PC-3 (cell line): ENCODE measurements at regions not wholly inside any gene's neighbourhood (a gene's known extent, or its start where the extent isn't known, plus 50 kb on each side); places are given as distances from the start of the nearest gene placed in this dataset.

Experiments
- EZH2 ChIP-seq: fragments of 300-600 bp; sonication (generic); IDR thresholded peaks from one replicate; pipeline ENCODE4 v1.6.1; 2017; ENCODE audit warnings: antibody characterized with exemption, mild to moderate bottlenecking, low read length; ENCODE audit not compliant: unreplicated experiment
- EZH2phosphoT487 ChIP-seq: fragments of 300-600 bp; sonication (generic); IDR thresholded peaks from 2 replicates; pipeline ENCODE4 v1.6.1; 2018; ENCODE audit warnings: mild to moderate bottlenecking, antibody characterized with exemption, low read length, borderline replicate concordance
- TF ChIP-seq, protein P1 (sequence below): fragments of 300-600 bp; sonication (generic); conservative IDR thresholded peaks from 2 replicates; pipeline ENCODE4 v1.5.1; 2017; ENCODE audit warnings: antibody characterized with exemption, low read depth, mild to moderate bottlenecking, low read length

- TF ChIP-seq, protein P1, sequence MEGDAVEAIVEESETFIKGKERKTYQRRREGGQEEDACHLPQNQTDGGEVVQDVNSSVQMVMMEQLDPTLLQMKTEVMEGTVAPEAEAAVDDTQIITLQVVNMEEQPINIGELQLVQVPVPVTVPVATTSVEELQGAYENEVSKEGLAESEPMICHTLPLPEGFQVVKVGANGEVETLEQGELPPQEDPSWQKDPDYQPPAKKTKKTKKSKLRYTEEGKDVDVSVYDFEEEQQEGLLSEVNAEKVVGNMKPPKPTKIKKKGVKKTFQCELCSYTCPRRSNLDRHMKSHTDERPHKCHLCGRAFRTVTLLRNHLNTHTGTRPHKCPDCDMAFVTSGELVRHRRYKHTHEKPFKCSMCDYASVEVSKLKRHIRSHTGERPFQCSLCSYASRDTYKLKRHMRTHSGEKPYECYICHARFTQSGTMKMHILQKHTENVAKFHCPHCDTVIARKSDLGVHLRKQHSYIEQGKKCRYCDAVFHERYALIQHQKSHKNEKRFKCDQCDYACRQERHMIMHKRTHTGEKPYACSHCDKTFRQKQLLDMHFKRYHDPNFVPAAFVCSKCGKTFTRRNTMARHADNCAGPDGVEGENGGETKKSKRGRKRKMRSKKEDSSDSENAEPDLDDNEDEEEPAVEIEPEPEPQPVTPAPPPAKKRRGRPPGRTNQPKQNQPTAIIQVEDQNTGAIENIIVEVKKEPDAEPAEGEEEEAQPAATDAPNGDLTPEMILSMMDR: no peak
- no peak for TF ChIP-seq EZH2phosphoT487
- no peak for TF ChIP-seq EZH2
Observed at GRCh38 chr2:142234741-142235140, 103.9 kb upstream of the LRP1B start.
